MM.1S (cell line): ENCODE measurements at regions not wholly inside any gene's neighbourhood (a gene's known extent, or its start where the extent isn't known, plus 50 kb on each side); places are given as distances from the start of the nearest gene placed in this dataset.

ENCODE experiments used
- DNase-seq: peaks from one replicate; pipeline ENCODE4 v3.0.0-alpha.2; 2015
- H2AFZ ChIP-seq: fragments of 300-600 bp; sonication (generic); 2 replicates; pipeline ENCODE4 v1.6.0; 2016; ENCODE audit warnings: antibody characterized with exemption, low read length
- H3F3A ChIP-seq: fragments of 300-600 bp; sonication (generic); 2 replicates; pipeline ENCODE4 v1.6.1; 2016; ENCODE audit warnings: mild to moderate bottlenecking, antibody characterized with exemption, low read length, moderate library complexity, mixed read lengths; ENCODE audit not compliant: insufficient read depth
- H3K27ac ChIP-seq: fragments of 300-600 bp; sonication (generic); 2 replicates; pipeline ENCODE4 v1.5.1; 2016; ENCODE audit warnings: mild to moderate bottlenecking, low read length
- H3K27me3 ChIP-seq: fragments of 300-600 bp; sonication (generic); replicated peaks from 2 replicates; pipeline ENCODE4 v1.6.0; 2016; ENCODE audit warnings: low read length; ENCODE audit not compliant: insufficient read depth
- H3K36me3 ChIP-seq: fragments of 300-600 bp; sonication (generic); replicated peaks from 2 replicates; pipeline ENCODE4 v1.6.1; 2016; ENCODE audit warnings: mild to moderate bottlenecking, low read length, mixed read lengths; ENCODE audit not compliant: insufficient read depth
- H3K4me1 ChIP-seq: fragments of 300-600 bp; sonication (generic); 2 replicates; pipeline ENCODE4 v1.6.1; 2016; ENCODE audit warnings: low read length, mixed read lengths
- H3K4me2 ChIP-seq: fragments of 300-600 bp; sonication (generic); 2 replicates; pipeline ENCODE4 v1.6.0; 2016; ENCODE audit warnings: low read depth, low read length
- H3K4me3 ChIP-seq: fragments of 300-600 bp; sonication (generic); 2 replicates; pipeline ENCODE4 v1.5.1; 2016; ENCODE audit warnings: low read length, mixed read lengths
- H3K79me2 ChIP-seq: fragments of 300-600 bp; sonication (generic); 2 replicates; pipeline ENCODE4 v1.6.1; 2016; ENCODE audit warnings: mixed run types, low read length, mixed read lengths
- H3K9ac ChIP-seq: fragments of 300-600 bp; sonication (generic); 2 replicates; pipeline ENCODE4 v1.6.1; 2016; ENCODE audit warnings: low read length, mixed read lengths
- H3K9me2 ChIP-seq: fragments of 300-600 bp; sonication (generic); replicated peaks from 2 replicates; pipeline ENCODE4 v1.6.1; 2016; ENCODE audit warnings: mild to moderate bottlenecking, low read length, mixed read lengths; ENCODE audit not compliant: insufficient read depth
- H3K9me3 ChIP-seq: fragments of 300-600 bp; sonication (generic); replicated peaks from 2 replicates; pipeline ENCODE4 v1.6.1; 2016; ENCODE audit warnings: mild to moderate bottlenecking, low read length, mixed read lengths; ENCODE audit not compliant: insufficient read depth
- H4K20me1 ChIP-seq: fragments of 300-600 bp; sonication (generic); 2 replicates; pipeline ENCODE4 v1.6.1; 2016; ENCODE audit warnings: mild to moderate bottlenecking, low read length, moderate library complexity, mixed read lengths; ENCODE audit not compliant: insufficient read depth
- EZH2 ChIP-seq: fragments of 300-600 bp; sonication (generic); optimal IDR thresholded peaks from 2 replicates; pipeline ENCODE3; 2017; ENCODE audit warnings: low read depth, mild to moderate bottlenecking, antibody characterized with exemption, low read length, mixed read lengths
- EZH2phosphoT487 ChIP-seq: fragments of 300-600 bp; sonication (generic); IDR thresholded peaks from 2 replicates; pipeline ENCODE4 v1.6.1; 2018; ENCODE audit warnings: antibody characterized with exemption, low read length
- TF ChIP-seq, protein P1 (sequence below): fragments of 300-600 bp; sonication (generic); IDR thresholded peaks from 2 replicates; pipeline ENCODE4 v1.5.1; 2016; ENCODE audit warnings: antibody characterized with exemption, low read length, mixed read lengths

DNA sequence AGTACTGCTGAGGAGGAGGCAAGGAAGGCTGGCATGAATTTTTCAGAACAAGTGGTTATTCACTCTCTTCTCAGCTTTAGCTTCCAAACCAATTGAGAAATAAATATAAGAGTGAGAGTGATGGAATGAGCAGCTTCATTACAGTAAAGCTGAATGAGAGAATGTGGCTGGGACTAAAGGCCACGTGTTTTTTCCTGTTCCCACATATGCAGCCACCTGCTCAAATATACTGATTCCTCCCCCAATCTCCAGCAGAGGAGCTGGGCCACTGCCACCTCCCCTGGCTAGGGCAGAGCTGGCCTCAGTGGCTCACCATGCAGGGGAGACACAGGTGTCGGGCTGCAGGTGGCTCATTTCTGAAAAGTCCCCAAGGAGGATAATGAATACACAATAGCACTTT, 1505.3 kb upstream of the WWC1 start:
- TF ChIP-seq, protein P1, sequence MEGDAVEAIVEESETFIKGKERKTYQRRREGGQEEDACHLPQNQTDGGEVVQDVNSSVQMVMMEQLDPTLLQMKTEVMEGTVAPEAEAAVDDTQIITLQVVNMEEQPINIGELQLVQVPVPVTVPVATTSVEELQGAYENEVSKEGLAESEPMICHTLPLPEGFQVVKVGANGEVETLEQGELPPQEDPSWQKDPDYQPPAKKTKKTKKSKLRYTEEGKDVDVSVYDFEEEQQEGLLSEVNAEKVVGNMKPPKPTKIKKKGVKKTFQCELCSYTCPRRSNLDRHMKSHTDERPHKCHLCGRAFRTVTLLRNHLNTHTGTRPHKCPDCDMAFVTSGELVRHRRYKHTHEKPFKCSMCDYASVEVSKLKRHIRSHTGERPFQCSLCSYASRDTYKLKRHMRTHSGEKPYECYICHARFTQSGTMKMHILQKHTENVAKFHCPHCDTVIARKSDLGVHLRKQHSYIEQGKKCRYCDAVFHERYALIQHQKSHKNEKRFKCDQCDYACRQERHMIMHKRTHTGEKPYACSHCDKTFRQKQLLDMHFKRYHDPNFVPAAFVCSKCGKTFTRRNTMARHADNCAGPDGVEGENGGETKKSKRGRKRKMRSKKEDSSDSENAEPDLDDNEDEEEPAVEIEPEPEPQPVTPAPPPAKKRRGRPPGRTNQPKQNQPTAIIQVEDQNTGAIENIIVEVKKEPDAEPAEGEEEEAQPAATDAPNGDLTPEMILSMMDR: no peak
- TF ChIP-seq EZH2phosphoT487 (no peak), EZH2 (no peak)
- no peaks in the 10 kb centered on the region for H3K9me2 ChIP-seq
- no peaks in the 10 kb centered on the region for H3K4me1 ChIP-seq
- H3K4me3 ChIP-seq: no peak overlapping the region
- no peaks in the 10 kb centered on the region for H3F3A ChIP-seq
- H2AFZ ChIP-seq: no peak overlapping the region
- no peaks in the 10 kb centered on the region for H4K20me1 ChIP-seq
- no peaks in the 10 kb centered on the region for H3K27me3 ChIP-seq
- no peak for DNase-seq
- no peaks in the 10 kb centered on the region for H3K79me2 ChIP-seq
- no peak overlapping the region for H3K27ac ChIP-seq
- no peak overlapping the region for H3K4me2 ChIP-seq
- no peaks in the 10 kb centered on the region for H3K36me3 ChIP-seq
- H3K9ac ChIP-seq: no peak overlapping the region
- 0 out of 2 replicates have a peak, but pooled peaks cover 3% of the 10 kb centered on the region for H3K9me3 ChIP-seq

DNA sequence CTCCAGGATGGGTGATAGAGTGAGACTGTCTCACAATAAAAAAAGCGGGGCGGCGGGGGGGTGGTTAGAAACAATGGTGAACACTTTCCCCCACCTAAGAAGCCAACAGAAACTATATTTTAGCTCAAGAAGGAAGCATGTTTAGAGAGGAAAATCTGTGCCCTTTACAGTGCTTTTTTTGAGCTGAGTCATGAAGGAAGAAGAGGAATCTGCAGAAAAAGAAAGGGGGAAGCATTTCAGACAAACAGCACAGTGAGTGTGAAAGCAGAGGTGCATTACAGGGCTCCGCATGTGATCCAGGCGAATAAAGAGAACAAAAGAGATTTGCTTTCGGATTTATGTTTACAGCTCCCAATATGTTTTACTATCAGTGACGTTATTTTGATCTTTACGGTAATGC, 1504.6 kb upstream of the WWC1 start:
- Histone ChIP-seq H3K4me1 (no peaks in the 10 kb centered on the region), H3K27me3 (no peaks in the 10 kb centered on the region), H3K79me2 (no peaks in the 10 kb centered on the region), H3K36me3 (no peaks in the 10 kb centered on the region), H3K4me3 (no peak overlapping the region), H3F3A (no peaks in the 10 kb centered on the region), H3K9ac (no peak overlapping the region), H4K20me1 (no peaks in the 10 kb centered on the region), H3K27ac (no peak overlapping the region), H3K9me2 (no peaks in the 10 kb centered on the region), H3K9me3 (0 out of 2 replicates have a peak, but pooled peaks cover 3% of the 10 kb centered on the region), H3K4me2 (no peak overlapping the region), H2AFZ (no peak overlapping the region)
- DNase-seq: no peak
- TF ChIP-seq, protein P1: no peak
- no peak for TF ChIP-seq EZH2phosphoT487
- no peak for TF ChIP-seq EZH2

DNA sequence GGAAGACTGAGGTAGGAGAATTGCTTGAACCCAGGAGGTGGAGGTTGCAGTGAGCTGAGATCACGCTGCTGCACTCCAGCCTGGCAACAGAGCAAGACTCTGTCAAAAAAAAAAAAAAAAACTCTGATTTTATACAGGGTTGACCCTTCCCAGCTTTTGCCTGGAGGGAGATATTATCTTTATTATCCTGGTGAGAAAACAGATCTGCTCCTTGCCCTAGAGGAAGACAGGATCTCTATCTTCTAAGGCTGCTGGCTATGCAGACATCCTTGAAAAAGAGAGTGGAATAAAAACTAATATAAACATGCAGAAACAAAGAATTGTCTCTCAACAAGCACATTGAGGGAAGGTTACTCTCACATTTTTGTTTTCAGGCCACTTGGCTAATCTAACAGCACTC, 1503.4 kb upstream of the WWC1 start:
- H4K20me1 ChIP-seq: no peaks in the 10 kb centered on the region
- 0 out of 2 replicates have a peak, but pooled peaks cover 3% of the 10 kb centered on the region for H3K9me3 ChIP-seq
- no peaks in the 10 kb centered on the region for H3K36me3 ChIP-seq
- TF ChIP-seq EZH2phosphoT487 (no peak), EZH2 (no peak)
- TF ChIP-seq, protein P1: no peak
- H3K9ac ChIP-seq: no peak overlapping the region
- no peaks in the 10 kb centered on the region for H3K4me1 ChIP-seq
- no peak overlapping the region for H3K4me3 ChIP-seq
- H3K27ac ChIP-seq: no peak overlapping the region
- H3K4me2 ChIP-seq: no peak overlapping the region
- DNase-seq: no peak
- H3K27me3 ChIP-seq: no peaks in the 10 kb centered on the region
- no peak overlapping the region for H2AFZ ChIP-seq
- no peaks in the 10 kb centered on the region for H3F3A ChIP-seq
- H3K79me2 ChIP-seq: no peaks in the 10 kb centered on the region
- H3K9me2 ChIP-seq: no peaks in the 10 kb centered on the region
